PC-3 (cell line): ENCODE measurements at regions not wholly inside any gene's neighbourhood (a gene's known extent, or its start where the extent isn't known, plus 50 kb on each side); places are given as distances from the start of the nearest gene placed in this dataset.

Experiments
- ATAC-seq: fragments of 200-7000 bp; cut with Tn5 transposase; 2 replicates; pipeline ENCODE4 v1.9.1; 2020; ENCODE audit warnings: mild to moderate bottlenecking, moderate library complexity
- BruUV-seq: library from RNA; stranded (reverse); fragments of 400-500 nt; replicated peaks from 2 replicates; lab custom pipeline; 2021; lab: Mats Ljungman, UMichigan
- CTCF ChIA-PET: fragments of 300-600 bp; sonication (Branson Sonifier 250); formaldehyde crosslinking; loops from one replicate; lab custom pipeline; 2022; ENCODE audit warnings: antibody characterized with exemption; lab: Charles Lee
- POLR2A ChIA-PET: fragments of 300-600 bp; sonication (Branson Sonifier 250); formaldehyde crosslinking; loops from one replicate; lab custom pipeline; 2022; ENCODE audit warnings: antibody characterized with exemption; ENCODE audit not compliant: unreplicated experiment; lab: Charles Lee
- DNase-seq: peaks from one replicate; pipeline ENCODE4 v3.0.0-alpha.2; 2015
- H2AFZ ChIP-seq: fragments of 300-600 bp; sonication (generic); 2 replicates; pipeline ENCODE4 v1.6.0; 2016; ENCODE audit warnings: antibody characterized with exemption, low read length
- H3F3A ChIP-seq: fragments of 300-600 bp; sonication (generic); one replicate; pipeline ENCODE4 v1.6.0; 2017; ENCODE audit warnings: antibody characterized with exemption, low read length, control low read depth, mild to moderate bottlenecking; ENCODE audit not compliant: unreplicated experiment
- H3K27ac ChIP-seq: fragments of 300-600 bp; sonication (generic); 2 replicates; pipeline ENCODE4 v1.5.1; 2016; ENCODE audit warnings: mild to moderate bottlenecking, low read length
- H3K27me3 ChIP-seq: fragments of 300-600 bp; sonication (generic); 2 replicates; pipeline ENCODE4 v1.6.1; 2016; ENCODE audit warnings: low read length, mixed read lengths
- H3K36me3 ChIP-seq: fragments of 300-600 bp; sonication (generic); 2 replicates; pipeline ENCODE4 v1.6.1; 2016; ENCODE audit warnings: low read depth, mixed run types, low read length, mixed read lengths
- H3K4me1 ChIP-seq: fragments of 300-600 bp; sonication (generic); 2 replicates; pipeline ENCODE4 v1.5.1; 2016; ENCODE audit warnings: low read length; ENCODE audit not compliant: insufficient read depth
- H3K4me2 ChIP-seq: fragments of 300-600 bp; sonication (generic); 2 replicates; pipeline ENCODE4 v1.6.0; 2016; ENCODE audit warnings: low read length
- H3K4me3 ChIP-seq: fragments of 300-600 bp; sonication (generic); 2 replicates; pipeline ENCODE4 v1.5.1; 2016; ENCODE audit warnings: mild to moderate bottlenecking, low read length, mixed read lengths
- H3K79me2 ChIP-seq: fragments of 300-600 bp; sonication (generic); 2 replicates; pipeline ENCODE4 v1.6.1; 2017; ENCODE audit warnings: low read length, mixed read lengths
- H3K9ac ChIP-seq: fragments of 300-600 bp; sonication (generic); 2 replicates; pipeline ENCODE4 v1.6.0; 2016; ENCODE audit warnings: mild to moderate bottlenecking, low read length
- H3K9me2 ChIP-seq: fragments of 300-600 bp; sonication (generic); replicated peaks from 2 replicates; pipeline ENCODE4 v1.6.1; 2016; ENCODE audit warnings: mixed run types, low read length, mixed read lengths
- H3K9me3 ChIP-seq: fragments of 300-600 bp; sonication (generic); 2 replicates; pipeline ENCODE4 v1.6.1; 2016; ENCODE audit warnings: low read length, mixed read lengths
- H4K20me1 ChIP-seq: fragments of 300-600 bp; sonication (generic); 2 replicates; pipeline ENCODE4 v1.6.1; 2016; ENCODE audit warnings: low read length, mixed read lengths
- CTCF ChIP-seq: fragments of 300-600 bp; sonication (generic); conservative IDR thresholded peaks from 2 replicates; pipeline ENCODE4 v1.5.1; 2017; ENCODE audit warnings: antibody characterized with exemption, low read depth, mild to moderate bottlenecking, low read length
- EZH2 ChIP-seq: fragments of 300-600 bp; sonication (generic); IDR thresholded peaks from one replicate; pipeline ENCODE4 v1.6.1; 2017; ENCODE audit warnings: antibody characterized with exemption, mild to moderate bottlenecking, low read length; ENCODE audit not compliant: unreplicated experiment
- EZH2phosphoT487 ChIP-seq: fragments of 300-600 bp; sonication (generic); IDR thresholded peaks from 2 replicates; pipeline ENCODE4 v1.6.1; 2018; ENCODE audit warnings: mild to moderate bottlenecking, antibody characterized with exemption, low read length, borderline replicate concordance
- intact Hi-C: fragments of 100-400 bp; cut with micrococcal nuclease; formaldehyde crosslinking; loops from 2 replicates; pipeline ENCODE4 v1.9.0; 2023

DNA sequence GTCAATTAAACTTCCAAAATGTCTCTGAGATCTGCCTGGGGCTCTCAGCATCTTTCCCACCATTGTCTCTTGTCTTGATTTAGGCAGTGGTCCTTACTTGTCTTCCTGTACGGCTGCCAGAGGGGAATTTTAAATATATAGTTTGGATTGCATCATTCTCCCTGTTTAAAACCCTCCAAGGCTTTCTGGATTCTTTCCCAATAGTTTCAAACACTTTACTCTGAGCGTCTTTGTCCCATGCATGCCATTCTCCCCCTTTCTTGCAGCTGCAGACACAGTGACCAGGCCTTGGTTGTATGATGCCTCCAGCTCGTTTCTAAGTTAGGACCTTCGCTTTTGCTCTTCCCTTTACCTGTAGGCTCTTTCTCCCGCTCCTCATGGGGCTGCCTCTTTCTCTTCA, 323.3 kb upstream of the CTNNB1 start:
- Histone ChIP-seq H3K27ac (no peak overlapping the region), H3K27me3 (peaks cover 3% of the 10 kb centered on the region; the same call in 1 of the 2 replicates), H3K9ac (no peak overlapping the region), H4K20me1 (no peaks in the 10 kb centered on the region), H2AFZ (no peak overlapping the region), H3K79me2 (no peaks in the 10 kb centered on the region), H3K36me3 (no peaks in the 10 kb centered on the region), H3F3A (no peaks in the 10 kb centered on the region), H3K4me1 (no peaks in the 10 kb centered on the region), H3K4me3 (no peak overlapping the region), H3K9me2 (no peaks in the 10 kb centered on the region), H3K4me2 (no peak overlapping the region), H3K9me3 (no peaks in the 10 kb centered on the region)
- no TSS peak for BruUV-seq
- TF ChIP-seq CTCF, result no peak
- TF ChIP-seq EZH2, result no peak
- no peak for TF ChIP-seq EZH2phosphoT487
- ATAC-seq (no peak), DNase-seq (no peak)
- intact Hi-C loops, result no loop called here
- CTCF ChIA-PET, result no interaction called here
- POLR2A ChIA-PET, result no interaction called here

- ATAC-seq (no peak), DNase-seq (no peak)
- Histone ChIP-seq H3K9ac (no peak overlapping the region), H3K9me3 (no peaks in the 10 kb centered on the region), H3K4me3 (no peak overlapping the region), H2AFZ (no peak overlapping the region), H3K36me3 (no peaks in the 10 kb centered on the region), H3K27ac (no peak overlapping the region), H4K20me1 (no peaks in the 10 kb centered on the region), H3F3A (no peaks in the 10 kb centered on the region), H3K4me1 (no peaks in the 10 kb centered on the region), H3K9me2 (no peaks in the 10 kb centered on the region), H3K27me3 (peaks cover 2% of the 10 kb centered on the region; the same call in 1 of the 2 replicates), H3K79me2 (no peaks in the 10 kb centered on the region), H3K4me2 (no peak overlapping the region)
- TF ChIP-seq EZH2, result no peak
- TF ChIP-seq EZH2phosphoT487, result no peak
- TF ChIP-seq CTCF, result no peak
- intact Hi-C loops, result no loop called here
- CTCF ChIA-PET, result no interaction called here
- no TSS peak for BruUV-seq
- POLR2A ChIA-PET, result no interaction called here
These were observed 322.8 kb upstream of the CTNNB1 start for GRCh38 chr3:40876496-40876895.

GRCh38 chr3:40877631-40878463, 321.5 kb upstream of the CTNNB1 start:
- TF ChIP-seq EZH2, result no peak
- TF ChIP-seq CTCF, result no peak
- no peak for TF ChIP-seq EZH2phosphoT487
- ChIA-PET POLR2A (no interaction called here), CTCF (no interaction called here)
- no peaks in the 10 kb centered on the region for H3K9me3 ChIP-seq
- H3F3A ChIP-seq, result no peaks in the 10 kb centered on the region
- no peak overlapping the region for H3K4me3 ChIP-seq
- peak; percentile 5 for DNase-seq
- intact Hi-C loops, result no loop called here
- H3K27me3 ChIP-seq, result no peaks in the 10 kb centered on the region
- ATAC-seq, result no peak; the same call in 1 of the 2 replicates
- no peaks in the 10 kb centered on the region for H3K4me1 ChIP-seq
- no TSS peak for BruUV-seq
- no peaks in the 10 kb centered on the region for H3K36me3 ChIP-seq
- H3K9ac ChIP-seq, result no peak overlapping the region
- no peaks in the 10 kb centered on the region for H4K20me1 ChIP-seq
- no peak overlapping the region for H3K27ac ChIP-seq
- no peaks in the 10 kb centered on the region for H3K79me2 ChIP-seq
- no peak overlapping the region for H3K4me2 ChIP-seq
- H3K9me2 ChIP-seq, result no peaks in the 10 kb centered on the region
- peak overlapping the region; percentile 6; the same call in 1 of the 2 replicates for H2AFZ ChIP-seq
